ENCODE measurements at regions not wholly inside any gene's neighbourhood (a gene's known extent, or its start where the extent isn't known, plus 50 kb on each side); places are given as distances from the start of the nearest gene placed in this dataset.
A peak's percentile ranks its signal among the peaks of the same experiment; 100 is the strongest.
"Not testable (repeated sequence)": the region's sequence is repeated elsewhere in the genome, so short reads cannot be mapped to it uniquely, and the experiment has no call there.

- no peak for DNase-seq
Measured at GRCh38 chr6:74610352-74610751, 595.5 kb downstream of the COL12A1 start.

DNA sequence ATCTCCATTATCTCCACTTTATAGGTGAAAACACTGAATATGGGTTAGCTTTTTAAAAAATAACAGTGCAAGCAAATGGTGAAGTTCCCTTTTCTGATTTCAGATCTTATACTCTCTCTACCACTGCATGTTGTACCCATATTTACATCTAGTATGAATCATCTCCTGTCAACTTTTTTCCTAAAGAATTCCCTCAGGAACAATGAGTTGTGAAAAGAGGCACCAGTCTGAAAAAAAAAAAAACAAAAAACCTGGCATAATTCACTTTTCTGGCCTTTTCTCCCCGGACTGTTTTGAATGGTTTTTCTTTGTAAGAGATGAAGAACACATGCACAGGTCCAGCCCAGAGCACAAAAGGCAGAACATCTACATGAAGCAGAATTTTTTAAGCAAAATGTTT lies 596.0 kb downstream of the COL12A1 start:
- DNase-seq = no peak

DNA sequence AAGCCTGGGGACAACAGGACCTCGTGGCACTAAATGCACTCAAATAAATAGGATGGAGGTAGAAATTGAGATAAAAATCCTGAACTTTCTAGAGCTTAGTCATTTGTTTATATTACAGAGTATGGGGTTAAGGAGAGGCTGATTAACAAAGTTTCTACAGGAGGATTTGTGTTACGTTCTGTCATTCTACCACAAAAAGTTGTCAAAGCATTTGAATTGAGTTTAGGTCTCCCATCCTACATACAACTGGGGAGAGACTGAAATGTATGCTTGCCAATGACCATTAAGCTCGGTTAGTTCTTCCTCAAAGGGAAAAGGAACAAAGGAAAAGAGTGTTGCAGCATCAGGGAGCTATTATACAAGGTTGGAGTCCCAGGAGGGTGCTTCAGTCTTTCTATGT lies 597.9 kb downstream of the COL12A1 start:
- no peak for DNase-seq

DNA sequence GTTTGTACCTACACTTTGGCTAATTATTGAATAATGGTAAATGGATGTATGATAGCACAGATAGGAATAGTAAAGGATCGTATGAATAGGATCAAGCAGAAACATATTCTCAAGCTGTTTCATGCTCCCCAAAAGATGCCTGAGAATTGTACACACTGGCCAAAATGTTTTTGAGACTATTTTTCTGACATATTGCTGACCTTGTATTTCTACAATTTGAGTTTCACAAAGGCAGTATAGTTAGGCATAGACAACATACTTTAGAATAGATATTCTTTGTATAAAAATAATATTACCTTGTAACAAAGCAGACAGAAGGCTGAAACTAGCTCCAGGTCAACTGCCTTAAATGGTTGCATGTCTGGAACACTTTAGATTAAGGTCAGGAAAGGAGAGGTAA lies 598.4 kb downstream of the COL12A1 start:
- DNase-seq = no peak

- DNase-seq = no peak
Measured at GRCh38 chr6:74606582-74607071, 599.2 kb downstream of the COL12A1 start.

DNA sequence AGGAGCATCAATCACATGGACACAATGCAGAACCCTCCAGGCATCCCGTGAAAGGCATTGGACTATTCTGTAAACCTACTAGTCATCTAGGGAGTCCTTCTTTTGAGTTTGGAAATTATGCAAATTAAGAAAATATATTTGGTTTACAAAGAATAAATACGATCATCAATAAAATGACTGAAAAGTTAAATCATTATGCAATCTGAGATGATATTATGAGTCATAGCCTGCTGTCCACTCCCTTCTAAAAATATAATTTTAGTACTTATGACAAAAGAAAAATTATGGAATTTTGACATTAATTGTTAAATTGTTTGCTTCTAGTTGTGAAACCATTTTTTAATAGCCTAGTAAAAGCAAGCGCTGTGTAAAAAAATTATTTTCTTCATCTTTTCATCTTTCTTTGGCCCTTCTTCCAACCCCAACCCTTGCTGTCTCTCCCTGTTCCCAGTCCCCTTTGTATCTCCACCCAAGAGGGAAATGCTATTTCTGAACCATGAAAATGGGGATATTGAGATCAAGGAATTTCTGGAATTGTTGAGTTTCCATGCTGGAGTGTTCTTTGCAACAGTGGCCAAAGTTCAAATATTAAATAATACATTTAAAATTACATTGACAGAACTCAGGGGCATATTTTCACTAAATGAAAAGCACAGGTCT lies 599.8 kb downstream of the COL12A1 start:
- no peak for DNase-seq

- no peak for DNase-seq
Measured at GRCh38 chr6:74604279-74604678, 601.6 kb downstream of the COL12A1 start.

DNA sequence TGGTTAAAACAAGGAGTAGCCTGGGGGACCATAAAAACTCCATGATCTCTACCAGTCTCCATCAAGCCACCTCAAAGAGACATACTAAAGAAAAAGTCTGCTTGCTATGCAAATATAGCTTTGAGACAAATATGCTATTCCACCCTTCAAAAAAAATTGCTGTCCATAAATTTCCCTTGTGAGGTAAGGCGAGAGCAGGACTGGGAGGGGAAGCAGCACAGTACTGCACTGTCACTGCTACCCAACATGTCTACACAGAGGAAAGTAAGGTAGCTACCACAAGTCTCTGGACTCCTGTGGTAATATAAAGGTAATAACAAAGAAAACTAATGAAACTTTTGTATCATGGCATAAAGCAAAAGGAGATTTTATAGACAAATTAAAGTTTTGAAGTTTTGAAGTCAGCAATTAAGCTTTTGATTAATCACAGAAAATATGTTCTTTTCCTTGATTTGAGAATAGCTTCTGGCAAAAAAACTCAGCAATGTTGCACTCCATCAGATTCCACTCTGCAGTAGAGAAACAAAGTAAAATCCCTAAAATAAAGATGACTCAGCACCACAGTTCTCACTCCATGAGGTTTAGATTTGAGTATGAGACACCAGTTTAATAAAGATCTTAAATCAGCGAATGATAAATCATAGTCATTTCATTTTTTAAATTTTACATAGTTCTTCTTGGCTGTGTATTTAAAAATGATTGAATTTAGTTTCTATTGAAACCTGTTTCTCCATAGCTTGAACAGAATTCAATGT lies 602.4 kb downstream of the COL12A1 start:
- DNase-seq = no peak

DNA sequence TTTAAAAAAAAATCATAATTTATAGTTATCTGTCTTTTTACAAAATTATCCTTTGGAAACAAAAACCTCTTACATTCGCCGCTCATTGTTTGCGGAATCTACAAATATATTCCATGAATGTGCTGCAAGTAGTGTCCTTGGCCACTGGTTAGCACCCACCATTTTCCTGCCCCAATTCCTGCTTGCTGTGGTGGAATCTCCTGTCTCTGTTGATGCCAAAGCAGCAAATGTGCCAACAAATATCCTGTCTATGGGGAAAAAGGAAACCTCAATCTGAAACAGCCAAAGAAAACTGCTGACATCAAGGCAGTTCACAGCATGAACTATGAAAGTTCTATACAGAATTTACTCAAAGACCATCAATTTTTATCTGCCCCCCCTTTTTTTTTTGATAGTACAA lies 603.6 kb downstream of the COL12A1 start:
- no peak for DNase-seq

GRCh38 chr6:74598462-74599393 lies 607.1 kb downstream of the COL12A1 start:
- DNase-seq = peak in 1 of 5 donors; percentile 30

DNA sequence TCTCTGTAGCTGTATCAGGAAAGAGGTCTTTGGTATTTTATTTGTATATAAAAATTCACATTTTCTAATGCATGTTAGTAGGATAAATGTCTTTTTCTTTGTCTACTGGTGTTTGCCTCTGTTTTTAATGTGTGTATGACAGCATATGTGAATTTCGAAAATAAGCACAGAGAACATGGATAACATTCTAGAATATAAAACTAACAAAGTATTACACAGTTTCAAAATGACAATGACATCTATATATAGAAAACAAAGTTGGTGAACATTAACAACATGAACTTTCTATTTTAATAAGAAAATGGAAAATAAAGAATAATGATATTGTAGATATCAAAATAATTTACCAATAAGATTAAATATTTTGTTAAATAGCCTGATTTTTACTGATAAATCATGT lies 608.0 kb downstream of the COL12A1 start:
- no peak for DNase-seq

DNA sequence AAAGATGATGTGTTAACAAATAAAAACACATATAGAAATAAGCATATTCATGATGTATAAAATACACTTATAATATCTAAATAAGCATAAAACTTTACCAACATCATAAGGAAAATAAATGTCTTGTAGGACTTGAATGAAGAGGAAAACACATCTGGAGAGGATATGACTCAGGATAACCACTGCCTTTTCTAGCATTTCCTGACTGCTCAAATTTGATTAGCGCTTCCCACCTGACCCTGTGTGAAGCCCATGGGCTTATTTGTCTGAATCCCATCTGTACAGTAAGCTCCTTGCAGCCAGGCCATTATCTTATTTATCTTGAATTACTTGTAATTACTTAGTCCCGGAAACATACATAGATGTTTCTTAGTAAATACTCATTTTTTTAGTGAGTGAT lies 608.6 kb downstream of the COL12A1 start:
- no peak for DNase-seq

DNA sequence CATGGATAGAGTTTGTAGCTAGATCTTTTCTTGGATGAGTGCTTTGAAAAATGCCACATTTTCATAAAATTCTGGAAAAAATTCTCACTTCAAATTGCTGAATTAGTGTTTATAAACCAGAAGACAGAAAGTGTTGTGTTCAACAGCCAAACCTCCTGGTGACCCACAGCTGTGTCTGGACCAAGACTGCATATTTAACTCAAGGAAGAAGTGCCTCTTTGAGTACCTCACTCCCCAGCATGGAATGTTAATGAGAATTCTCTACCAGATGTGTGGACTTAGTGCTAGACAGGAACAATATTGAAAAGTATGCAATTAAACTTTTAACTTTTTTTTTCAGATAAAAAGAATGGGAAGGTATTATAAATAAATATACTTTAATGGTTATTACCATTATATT lies 609.3 kb downstream of the COL12A1 start:
- no peak for DNase-seq

DNA sequence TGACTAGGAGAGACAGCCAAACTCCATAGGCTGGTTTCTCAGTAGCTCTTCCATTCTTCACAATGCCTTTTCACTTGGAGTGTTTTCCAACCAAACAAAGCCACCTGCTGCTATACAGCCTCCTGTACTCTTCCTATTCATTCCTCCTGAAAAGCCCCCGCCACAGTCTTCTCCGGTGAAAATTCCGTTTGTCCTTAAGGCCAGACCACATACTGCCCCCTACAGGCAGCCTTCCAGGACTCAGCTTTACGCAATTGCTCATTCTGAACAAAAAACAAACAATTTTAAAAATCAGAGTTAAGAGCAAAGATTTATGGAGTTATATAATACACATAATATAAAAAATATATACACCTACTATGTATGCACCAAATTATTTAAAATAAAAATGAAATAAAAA lies 611.5 kb downstream of the COL12A1 start:
- DNase-seq = not testable (repeated sequence)

DNA sequence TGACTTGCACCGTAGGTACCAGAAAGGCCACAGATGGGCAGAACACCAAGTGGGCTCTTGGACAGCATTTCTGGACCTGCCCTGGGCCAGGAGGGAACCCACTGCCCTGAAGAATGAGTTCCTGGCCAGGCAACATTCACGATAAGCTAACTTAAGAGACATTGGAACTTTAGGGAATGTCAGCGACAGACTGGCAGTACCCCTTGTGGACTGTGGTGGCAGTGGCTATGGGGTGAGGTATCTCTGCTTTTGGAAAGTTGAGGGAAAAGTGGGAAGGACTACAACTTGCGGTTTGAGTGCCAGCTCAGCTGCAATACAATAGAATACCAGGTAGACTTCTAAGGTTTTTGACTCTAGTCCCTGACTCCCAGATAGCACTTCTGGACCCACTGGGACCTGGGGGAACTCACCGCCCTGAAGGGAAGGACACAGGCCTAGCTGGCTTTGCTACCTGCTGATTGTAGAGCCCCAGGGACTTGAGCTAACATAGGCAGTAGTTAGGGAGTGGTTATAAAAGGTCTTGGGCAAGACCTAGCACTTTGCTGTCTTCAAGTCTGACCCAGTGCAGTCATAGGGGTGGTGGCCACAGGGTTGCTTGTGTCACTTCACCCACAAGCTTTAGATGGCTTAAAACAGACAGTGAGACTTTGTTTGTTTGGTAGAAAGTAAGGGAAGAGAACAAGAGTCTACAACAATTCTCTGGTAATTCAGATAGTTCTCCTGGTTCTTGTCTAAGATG lies 617.6 kb downstream of the COL12A1 start:
- DNase-seq = no peak

DNA sequence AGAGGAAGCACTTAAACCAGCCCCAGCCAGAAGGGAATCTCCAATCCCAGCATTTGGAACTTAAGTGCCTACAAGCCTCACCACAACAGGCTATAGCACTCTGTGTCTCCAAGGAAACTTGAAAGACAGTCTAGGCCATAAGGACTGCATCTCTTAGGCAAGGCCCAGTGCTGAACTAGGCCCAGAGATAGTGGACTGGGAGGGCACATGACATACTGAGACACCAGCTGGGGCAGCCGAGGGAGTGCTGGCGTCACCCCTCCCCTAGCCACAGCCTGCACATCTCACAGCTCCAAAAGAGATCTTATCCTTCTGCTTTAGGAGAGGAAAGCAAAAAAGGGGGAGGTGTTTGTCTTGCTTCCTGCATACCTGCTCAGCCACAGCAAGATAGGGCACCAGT lies 618.5 kb downstream of the COL12A1 start:
- no peak for DNase-seq

DNA sequence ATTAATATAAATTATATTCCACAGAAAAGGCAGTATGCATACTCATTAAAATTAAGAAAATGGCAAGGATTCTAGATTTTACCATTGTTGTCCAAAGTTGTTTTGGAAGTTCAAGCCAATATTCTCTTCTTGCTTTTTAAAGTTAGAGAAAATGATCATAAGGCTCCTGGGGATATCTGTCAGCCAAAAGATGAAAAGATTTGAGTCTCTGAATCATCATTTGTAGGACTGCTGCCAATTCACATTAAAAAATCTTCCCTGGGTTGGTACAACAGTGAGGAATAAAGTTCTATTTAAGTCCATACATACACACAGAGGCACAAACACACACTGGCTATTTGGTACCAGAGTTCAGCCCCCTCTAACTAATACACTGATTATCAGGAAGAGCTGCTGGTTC lies 620.1 kb downstream of the COL12A1 start:
- no peak for DNase-seq

DNA sequence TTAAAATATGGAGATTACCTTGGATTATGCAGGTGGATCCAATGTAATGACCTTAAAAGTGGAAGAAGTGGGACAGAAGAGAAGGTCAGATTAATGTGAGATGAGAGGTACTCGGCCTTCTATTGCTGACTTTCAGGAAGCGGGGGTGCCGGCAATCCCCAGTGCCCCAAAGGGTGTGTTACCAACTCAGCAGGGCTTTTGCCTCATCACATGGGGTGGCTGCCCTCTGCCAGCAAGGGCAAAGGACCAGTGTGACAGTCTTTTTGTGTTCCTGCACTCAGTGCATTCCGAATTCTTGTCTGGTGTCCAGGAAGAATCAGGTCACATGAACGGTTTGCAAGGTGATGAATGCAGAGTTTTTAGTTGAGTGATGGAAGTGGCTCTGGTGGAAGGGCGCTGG lies 624.2 kb downstream of the COL12A1 start:
- no peak for DNase-seq

DNA sequence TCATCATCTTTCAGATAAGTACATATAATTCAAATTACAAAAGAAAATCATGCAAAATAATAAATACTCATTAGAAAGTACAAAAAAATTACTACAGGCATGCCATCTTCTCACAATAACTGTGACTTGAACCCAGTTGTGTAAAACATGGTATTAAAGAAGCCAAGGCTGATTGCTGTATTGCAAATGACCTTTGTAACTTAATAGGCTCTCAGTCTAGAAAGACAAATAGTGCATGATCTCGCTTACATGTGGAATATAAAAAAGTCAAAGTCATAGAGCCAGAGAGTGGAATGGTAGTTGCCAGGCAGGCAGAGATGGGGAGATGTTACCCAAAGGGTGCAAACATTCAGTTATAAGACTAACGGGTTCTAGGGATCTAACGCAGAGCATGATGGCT lies 626.1 kb downstream of the COL12A1 start:
- DNase-seq = no peak

GRCh38 chr6:74579047-74579446 lies 626.8 kb downstream of the COL12A1 start:
- no peak for DNase-seq

DNA sequence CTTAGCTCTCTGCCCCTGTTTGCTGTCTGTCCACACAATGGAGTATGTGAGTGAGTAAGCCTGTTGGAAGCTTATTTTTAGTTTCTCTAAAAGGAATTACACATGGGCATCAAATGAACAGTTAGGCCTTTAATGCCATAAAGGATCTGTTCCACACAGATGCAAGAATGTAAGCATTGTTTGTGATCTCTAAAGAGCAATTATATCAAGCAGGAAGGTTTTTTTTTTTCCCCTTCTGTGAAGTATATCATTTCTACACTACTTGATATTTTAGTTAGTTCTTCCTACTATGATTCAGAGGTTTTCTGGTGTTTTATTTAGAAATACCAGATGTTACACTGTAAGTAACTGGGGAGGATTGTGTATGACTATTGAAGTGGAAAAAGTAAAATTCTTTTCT lies 627.5 kb downstream of the COL12A1 start:
- DNase-seq = no peak

- no peak for DNase-seq
Measured at GRCh38 chr6:74577619-74578018, 628.2 kb downstream of the COL12A1 start.

GRCh38 chr6:74574794-74575193 lies 631.1 kb downstream of the COL12A1 start:
- DNase-seq = no peak

Data from T-helper 1 cell (primary cell).